ENCODE measurements at regions not wholly inside any gene's neighbourhood (a gene's known extent, or its start where the extent isn't known, plus 50 kb on each side); places are given as distances from the start of the nearest gene placed in this dataset.

GRCh38 chr7:47027695-47028240 is 554.1 kb downstream of the TNS3 start:
- ATAC-seq (ENCODE audit: low read depth) (no peak), DNase-seq (no peak)
- Histone ChIP-seq H3K27me3 (replicated peaks in 1 of 4; ENCODE audit: control extremely low read depth in 1 of 4, control insufficient read depth in 3 of 4, insufficient read depth in 4 of 4, low read length in 3 of 4) (no peaks in the 10 kb centered on the region), H3K79me2 (ENCODE audit: control insufficient read depth, insufficient read depth, low read length) (no peaks in the 10 kb centered on the region), H3K9me3 (ENCODE audit: control extremely low read depth in 1 of 3, control insufficient read depth in 2 of 3, insufficient read depth in 1 of 3, low read length in 2 of 3) (no peaks in the 10 kb centered on the region), H3K4me2 (replicated peaks; ENCODE audit: low read depth, low read length, poor library complexity, severe bottlenecking) (no peak overlapping the region), H4K20me1 (ENCODE audit: control insufficient read depth, insufficient read depth, low read length, poor library complexity, severe bottlenecking) (no peaks in the 10 kb centered on the region), H3K27ac (ENCODE audit: low read length in 2 of 2) (no peak overlapping the region), H2AFZ (ENCODE audit: insufficient read depth, low read depth, low read length, poor library complexity, severe bottlenecking) (no peak overlapping the region), H3K36me3 (replicated peaks in 1 of 2; ENCODE audit: control extremely low read depth in 1 of 2, control insufficient read depth in 1 of 2, extremely low read depth in 1 of 2, insufficient read depth in 2 of 2, low read length in 1 of 2) (no peaks in the 10 kb centered on the region), H3K4me1 (ENCODE audit: control insufficient read depth in 2 of 2, insufficient read depth in 2 of 2, low read length in 2 of 2) (no peaks in the 10 kb centered on the region), H3K9ac (ENCODE audit: low read length) (no peak overlapping the region), H3K4me3 (ENCODE audit: control extremely low read depth in 1 of 5, extremely low read depth in 1 of 5, insufficient read depth in 1 of 5, low read depth in 2 of 5, low read length in 4 of 5) (no peak overlapping the region)
- Mint-ChIP-seq H3K27ac (no peak overlapping the region), H3K4me1 (no peaks in the 10 kb centered on the region), H3K27me3 (peaks cover 4% of the 10 kb centered on the region), H3K4me3 (no peak overlapping the region), H3K9me3 (ENCODE audit: insufficient read depth) (no peaks in the 10 kb centered on the region)
- CTCF ChIA-PET, result no interaction called here
- intact Hi-C loops (cut with micrococcal nuclease), result no loop called here
- 93% methylated on average over 2 of the region's 2 CpGs for WGBS (ENCODE audit: insufficient coverage)
- POLR2A ChIA-PET, result no interaction called here
- no peak for TF ChIP-seq EZH2 (IDR thresholded peaks at IDR 0.05; ENCODE audit: borderline replicate concordance, insufficient read depth, low read depth, low read length, poor library complexity, severe bottlenecking)
- TF ChIP-seq CTCF (IDR thresholded peaks at IDR 0.05), result no peak

- Histone ChIP-seq H3K4me3 (ENCODE audit: control extremely low read depth in 1 of 5, extremely low read depth in 1 of 5, insufficient read depth in 1 of 5, low read depth in 2 of 5, low read length in 4 of 5) (no peak overlapping the region), H3K9ac (ENCODE audit: low read length) (no peak overlapping the region), H3K4me2 (replicated peaks; ENCODE audit: low read depth, low read length, poor library complexity, severe bottlenecking) (no peak overlapping the region), H3K27me3 (replicated peaks in 1 of 4; ENCODE audit: control extremely low read depth in 1 of 4, control insufficient read depth in 3 of 4, insufficient read depth in 4 of 4, low read length in 3 of 4) (no peaks in the 10 kb centered on the region), H3K4me1 (ENCODE audit: control insufficient read depth in 2 of 2, insufficient read depth in 2 of 2, low read length in 2 of 2) (no peaks in the 10 kb centered on the region), H3K9me3 (ENCODE audit: control extremely low read depth in 1 of 3, control insufficient read depth in 2 of 3, insufficient read depth in 1 of 3, low read length in 2 of 3) (no peaks in the 10 kb centered on the region), H4K20me1 (ENCODE audit: control insufficient read depth, insufficient read depth, low read length, poor library complexity, severe bottlenecking) (no peaks in the 10 kb centered on the region), H3K27ac (ENCODE audit: low read length in 2 of 2) (no peak overlapping the region), H3K79me2 (ENCODE audit: control insufficient read depth, insufficient read depth, low read length) (no peaks in the 10 kb centered on the region), H3K36me3 (replicated peaks in 1 of 2; ENCODE audit: control extremely low read depth in 1 of 2, control insufficient read depth in 1 of 2, extremely low read depth in 1 of 2, insufficient read depth in 2 of 2, low read length in 1 of 2) (no peaks in the 10 kb centered on the region), H2AFZ (ENCODE audit: insufficient read depth, low read depth, low read length, poor library complexity, severe bottlenecking) (no peak overlapping the region)
- H3K27me3 Mint-ChIP-seq, result peaks cover 4% of the 10 kb centered on the region
- WGBS (ENCODE audit: insufficient coverage), result 77% methylated on average over 4 of the region's 5 CpGs
- intact Hi-C loops (cut with micrococcal nuclease), result no loop called here
- POLR2A ChIA-PET, result no interaction called here
- no peak overlapping the region for H3K4me3 Mint-ChIP-seq
- no peaks in the 10 kb centered on the region for H3K4me1 Mint-ChIP-seq
- no peaks in the 10 kb centered on the region for H3K9me3 Mint-ChIP-seq (ENCODE audit: insufficient read depth)
- DNase-seq (no peak), ATAC-seq (ENCODE audit: low read depth) (no peak)
- CTCF ChIA-PET, result no interaction called here
- TF ChIP-seq CTCF (IDR thresholded peaks at IDR 0.05) (no peak), EZH2 (IDR thresholded peaks at IDR 0.05; ENCODE audit: borderline replicate concordance, insufficient read depth, low read depth, low read length, poor library complexity, severe bottlenecking) (no peak)
- no peak overlapping the region for H3K27ac Mint-ChIP-seq
Observed at GRCh38 chr7:47026780-47027361, 555.0 kb downstream of the TNS3 start.
